ENCODE measurements at regions not wholly inside any gene's neighbourhood (a gene's known extent, or its start where the extent isn't known, plus 50 kb on each side); places are given as distances from the start of the nearest gene placed in this dataset.

DNA sequence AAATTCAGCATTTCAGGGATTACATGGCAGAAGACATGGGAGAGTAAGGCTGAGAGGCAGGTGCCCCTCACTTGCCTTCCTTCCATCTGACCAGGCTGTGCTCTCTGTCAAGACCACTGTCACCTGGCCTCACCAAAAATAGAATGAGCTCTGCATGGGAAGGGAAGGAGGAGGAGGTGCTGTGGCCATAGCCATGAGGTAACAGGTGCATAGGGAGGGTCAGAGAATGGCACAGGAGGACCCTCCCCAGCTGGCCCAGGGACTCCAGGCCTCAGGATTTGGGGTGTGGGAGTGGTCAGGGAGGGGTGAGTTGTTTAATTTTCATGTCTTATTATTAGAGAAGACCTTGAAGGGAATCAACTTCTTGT is 192.3 kb downstream of the FCRL5 start:
- Mint-ChIP-seq H3K4me3 (no peak overlapping the region), H3K36me3 (no peaks in the 10 kb centered on the region)

DNA sequence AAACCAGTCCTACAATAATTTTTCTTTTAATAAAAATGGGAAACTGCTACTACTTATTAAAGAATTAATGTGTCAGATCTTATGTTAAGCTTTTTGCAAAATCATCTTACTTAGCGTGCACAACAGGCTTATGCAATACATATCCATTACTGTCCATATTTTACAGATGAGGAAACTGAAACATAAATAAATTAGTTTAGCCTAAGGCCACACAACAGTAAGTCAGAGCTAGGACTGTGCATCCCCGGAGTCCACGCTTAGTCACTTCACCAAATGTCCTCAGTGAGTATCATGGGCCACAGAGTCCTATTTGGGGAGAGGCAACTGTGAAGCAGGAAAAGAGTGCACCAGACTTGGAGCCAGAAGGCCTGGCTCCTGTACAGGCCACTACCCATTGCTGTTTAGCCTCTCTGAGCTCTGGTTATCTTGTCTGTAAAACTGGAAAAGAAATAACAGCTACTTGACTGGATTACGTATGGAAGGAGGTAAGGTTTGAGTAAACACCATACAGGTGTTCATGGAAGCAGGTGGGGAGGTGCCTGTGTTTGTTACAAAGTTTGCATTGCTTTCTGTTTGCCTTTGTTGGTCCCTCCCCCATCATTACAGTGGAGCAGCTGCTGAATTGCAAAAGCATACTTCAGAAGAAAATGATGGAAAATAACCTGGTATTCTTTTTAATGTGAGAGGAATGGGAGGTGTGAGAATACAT is 192.8 kb downstream of the FCRL5 start:
- DNase-seq = no peak
- POLR2A ChIA-PET (ENCODE audit: partially characterized antibody) = no interaction called here
- CTCF ChIA-PET (ENCODE audit: partially characterized antibody) = no interaction called here
- no peak overlapping the region for H3K27ac Mint-ChIP-seq
- no peaks in the 10 kb centered on the region for H3K27me3 ChIP-seq (ENCODE audit: insufficient read depth, low read length)
- H3K4me3 Mint-ChIP-seq = no peak overlapping the region
- H3K9me3 ChIP-seq (ENCODE audit: control insufficient read depth in 1 of 2, low read length in 2 of 2) = no peaks in the 10 kb centered on the region
- no peaks in the 10 kb centered on the region for H3K4me1 ChIP-seq (ENCODE audit: insufficient read depth, low read length)
- intact Hi-C loops (cut with micrococcal nuclease) = no loop called here
- H3K4me3 ChIP-seq (ENCODE audit: low read length in 2 of 2) = no peak overlapping the region
- no peaks in the 10 kb centered on the region for H3K4me1 Mint-ChIP-seq
- H3K27ac ChIP-seq (ENCODE audit: low read depth, low read length) = no peak overlapping the region
- no peaks in the 10 kb centered on the region for H3K36me3 Mint-ChIP-seq
- peaks cover 4 to 6% of the 10 kb centered on the region in 2 donors for H3K27me3 Mint-ChIP-seq
- H3K36me3 ChIP-seq (ENCODE audit: insufficient read depth, low read length) = no peaks in the 10 kb centered on the region
- H3K9me3 Mint-ChIP-seq = no peaks in the 10 kb centered on the region

More for the DNA sequence above, 192.3 kb downstream of the FCRL5 start:
- Mint-ChIP-seq H3K9me3 (no peaks in the 10 kb centered on the region), H3K4me1 (no peaks in the 10 kb centered on the region), H3K27ac (no peak overlapping the region), H3K27me3 (peaks cover 4 to 6% of the 10 kb centered on the region in 2 donors)
- Histone ChIP-seq H3K9me3 (ENCODE audit: control insufficient read depth in 1 of 2, low read length in 2 of 2) (no peaks in the 10 kb centered on the region), H3K4me3 (ENCODE audit: low read length in 2 of 2) (no peak overlapping the region), H3K4me1 (ENCODE audit: insufficient read depth, low read length) (no peaks in the 10 kb centered on the region), H3K27me3 (ENCODE audit: insufficient read depth, low read length) (no peaks in the 10 kb centered on the region), H3K36me3 (ENCODE audit: insufficient read depth, low read length) (no peaks in the 10 kb centered on the region), H3K27ac (ENCODE audit: low read depth, low read length) (no peak overlapping the region)
- ChIA-PET CTCF (ENCODE audit: partially characterized antibody) (no interaction called here), POLR2A (ENCODE audit: partially characterized antibody) (no interaction called here)
- intact Hi-C loops (cut with micrococcal nuclease) = no loop called here
- no peak for DNase-seq

DNA sequence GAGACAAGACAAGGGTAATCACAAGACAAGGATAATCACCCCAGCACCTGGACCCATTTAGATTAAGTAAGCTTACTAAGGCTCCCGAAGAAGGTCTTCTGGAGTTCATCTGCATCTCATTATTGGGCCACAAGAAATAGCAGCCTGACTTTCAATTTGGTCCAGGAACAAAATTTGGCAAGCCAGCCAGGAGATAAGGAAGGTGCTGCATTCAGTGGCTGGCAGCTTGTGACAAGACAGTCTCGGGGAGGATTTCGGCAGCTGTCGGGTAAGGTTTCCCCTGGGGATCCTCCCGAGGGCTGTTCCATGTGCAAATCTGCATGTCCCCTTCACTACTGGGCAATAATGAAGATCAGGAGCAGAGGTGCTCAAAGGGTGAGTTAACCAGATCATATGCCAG is 195.2 kb downstream of the FCRL5 start:
- CTCF ChIA-PET (ENCODE audit: partially characterized antibody) = interaction anchor here (1.3 kb wide), 1 partner anchor 9 kb away, joined by 3 read pairs; no protein-coding TSS in a partner anchor
- Histone ChIP-seq H3K27me3 (ENCODE audit: insufficient read depth, low read length) (no peaks in the 10 kb centered on the region), H3K9me3 (ENCODE audit: control insufficient read depth in 1 of 2, low read length in 2 of 2) (no peaks in the 10 kb centered on the region), H3K4me3 (ENCODE audit: low read length in 2 of 2) (no peak overlapping the region), H3K4me1 (ENCODE audit: insufficient read depth, low read length) (no peaks in the 10 kb centered on the region), H3K27ac (ENCODE audit: low read depth, low read length) (no peak overlapping the region), H3K36me3 (ENCODE audit: insufficient read depth, low read length) (no peaks in the 10 kb centered on the region)
- DNase-seq = no peak
- intact Hi-C loops (cut with micrococcal nuclease) = no loop called here
- Mint-ChIP-seq H3K4me1 (no peaks in the 10 kb centered on the region), H3K4me3 (no peak overlapping the region), H3K27me3 (peaks cover 3 to 17% of the 10 kb centered on the region in 2 donors), H3K36me3 (no peaks in the 10 kb centered on the region), H3K9me3 (no peaks in the 10 kb centered on the region), H3K27ac (no peak overlapping the region)
- POLR2A ChIA-PET (ENCODE audit: partially characterized antibody) = no interaction called here

DNA sequence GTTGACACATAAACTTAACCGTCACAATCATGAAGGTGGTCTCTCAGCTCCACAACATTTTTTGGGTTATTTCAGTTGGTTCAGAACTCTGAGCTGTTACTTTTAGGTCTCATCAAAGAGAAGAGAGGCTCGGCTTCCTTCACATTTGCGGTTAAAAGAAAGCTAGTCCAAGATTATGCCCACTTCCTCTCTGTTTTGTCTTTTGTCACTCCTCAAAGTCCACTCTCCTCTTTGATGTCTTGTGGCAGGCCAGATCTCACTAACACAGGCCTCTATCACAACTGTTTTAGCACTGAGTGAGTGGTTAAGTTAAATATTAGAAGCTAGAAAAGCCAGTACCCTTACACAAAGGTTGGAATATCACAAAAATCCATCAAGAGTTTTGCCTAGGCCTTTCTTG is 195.7 kb downstream of the FCRL5 start:
- CTCF ChIA-PET (ENCODE audit: partially characterized antibody) = interaction anchor here (1.3 kb wide), 1 partner anchor 10 kb away, joined by 3 read pairs; no protein-coding TSS in a partner anchor
- intact Hi-C loops (cut with micrococcal nuclease) = no loop called here

DNA sequence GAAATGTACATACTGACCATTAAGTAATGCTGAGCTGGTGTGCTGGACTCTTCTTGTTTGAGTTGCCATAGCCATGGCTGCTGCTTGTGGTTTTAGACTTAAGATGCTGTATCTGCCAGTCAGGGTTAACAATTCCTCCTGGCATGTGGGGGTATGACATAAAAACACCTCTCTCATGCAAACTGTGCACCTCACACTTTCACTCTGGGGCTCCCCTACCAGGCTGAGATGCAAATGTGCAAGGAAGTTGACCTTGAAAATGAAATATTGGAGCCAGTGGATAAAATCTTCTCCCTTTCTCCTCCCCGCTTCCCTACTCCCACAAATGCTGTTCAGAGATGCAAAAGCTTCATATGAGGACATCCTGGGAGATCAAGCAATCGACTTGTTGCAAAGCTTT is 198.8 kb downstream of the FCRL5 start:
- no peak for DNase-seq
- Mint-ChIP-seq H3K36me3 (peaks cover 0 to 5% of the 10 kb centered on the region in 2 donors), H3K9me3 (peaks cover 0 to 6% (median 0%) of the 10 kb centered on the region in 8 donors), H3K4me1 (no peaks in the 10 kb centered on the region), H3K4me3 (no peak overlapping the region), H3K27ac (no peak overlapping the region), H3K27me3 (peaks cover 10 to 32% of the 10 kb centered on the region in 2 donors)
- no peaks in the 10 kb centered on the region for H3K4me1 ChIP-seq (ENCODE audit: insufficient read depth, low read length)
- CTCF ChIA-PET (ENCODE audit: partially characterized antibody) = no interaction called here
- intact Hi-C loops (cut with micrococcal nuclease) = no loop called here
- no peaks in the 10 kb centered on the region for H3K27me3 ChIP-seq (ENCODE audit: insufficient read depth, low read length)
- H3K36me3 ChIP-seq (ENCODE audit: insufficient read depth, low read length) = no peaks in the 10 kb centered on the region
- no peak overlapping the region for H3K27ac ChIP-seq (ENCODE audit: low read depth, low read length)
- H3K4me3 ChIP-seq (ENCODE audit: low read length in 2 of 2) = no peak overlapping the region
- POLR2A ChIA-PET (ENCODE audit: partially characterized antibody) = no interaction called here
- H3K9me3 ChIP-seq (ENCODE audit: control insufficient read depth in 1 of 2, low read length in 2 of 2) = no peaks in the 10 kb centered on the region

More for the DNA sequence above, 195.7 kb downstream of the FCRL5 start:
- Mint-ChIP-seq H3K27ac (no peak overlapping the region), H3K4me1 (no peaks in the 10 kb centered on the region), H3K36me3 (no peaks in the 10 kb centered on the region), H3K4me3 (no peak overlapping the region), H3K27me3 (peaks cover 5 to 20% of the 10 kb centered on the region in 2 donors), H3K9me3 (no peaks in the 10 kb centered on the region)
- POLR2A ChIA-PET (ENCODE audit: partially characterized antibody) = no interaction called here
- no peaks in the 10 kb centered on the region for H3K4me1 ChIP-seq (ENCODE audit: insufficient read depth, low read length)
- H3K9me3 ChIP-seq (ENCODE audit: control insufficient read depth in 1 of 2, low read length in 2 of 2) = no peaks in the 10 kb centered on the region
- no peaks in the 10 kb centered on the region for H3K27me3 ChIP-seq (ENCODE audit: insufficient read depth, low read length)
- H3K4me3 ChIP-seq (ENCODE audit: low read length in 2 of 2) = no peak overlapping the region
- no peak overlapping the region for H3K27ac ChIP-seq (ENCODE audit: low read depth, low read length)
- DNase-seq = no peak
- H3K36me3 ChIP-seq (ENCODE audit: insufficient read depth, low read length) = no peaks in the 10 kb centered on the region

DNA sequence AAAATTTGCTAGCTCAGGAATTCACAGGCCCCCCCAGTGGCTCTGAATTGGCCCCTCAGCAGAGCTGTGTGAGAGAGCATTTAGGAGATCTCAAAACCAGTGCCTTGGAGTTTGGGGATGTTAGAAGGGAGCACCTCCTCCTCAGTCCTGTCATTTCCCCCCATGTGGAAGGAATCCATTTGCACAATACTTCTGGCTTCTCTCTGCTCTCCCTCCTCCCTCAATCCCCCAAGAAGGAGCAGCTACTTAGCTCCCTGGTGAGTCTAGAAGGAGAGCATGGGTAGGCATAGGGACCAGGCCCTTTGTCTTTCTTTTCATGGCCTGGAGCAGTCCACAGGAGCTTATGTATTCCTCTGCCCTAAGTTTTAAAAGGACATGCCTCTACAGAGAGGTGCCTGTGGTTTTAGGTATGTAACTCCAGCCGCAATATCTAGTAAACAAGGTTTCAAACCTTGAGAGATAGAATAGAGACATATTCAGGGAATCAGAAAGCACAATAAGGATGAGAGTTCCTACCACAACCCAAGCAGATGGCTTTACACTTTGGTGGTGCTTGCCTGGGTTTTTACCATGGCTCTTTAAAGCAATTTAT is 199.4 kb downstream of the FCRL5 start:
- DNase-seq = no peak
- POLR2A ChIA-PET (ENCODE audit: partially characterized antibody) = no interaction called here
- H3K27ac ChIP-seq (ENCODE audit: low read depth, low read length) = no peak overlapping the region
- H3K4me3 ChIP-seq (ENCODE audit: low read length in 2 of 2) = no peak overlapping the region
- H3K9me3 ChIP-seq (ENCODE audit: control insufficient read depth in 1 of 2, low read length in 2 of 2) = no peaks in the 10 kb centered on the region
- H3K4me1 ChIP-seq (ENCODE audit: insufficient read depth, low read length) = no peaks in the 10 kb centered on the region
- no peak overlapping the region for H3K27ac Mint-ChIP-seq
- peaks cover 0 to 6% (median 0%) of the 10 kb centered on the region in 8 donors for H3K9me3 Mint-ChIP-seq
- H3K27me3 ChIP-seq (ENCODE audit: insufficient read depth, low read length) = no peaks in the 10 kb centered on the region
- CTCF ChIA-PET (ENCODE audit: partially characterized antibody) = no interaction called here
- intact Hi-C loops (cut with micrococcal nuclease) = no loop called here
- no peaks in the 10 kb centered on the region for H3K4me1 Mint-ChIP-seq
- H3K4me3 Mint-ChIP-seq = no peak overlapping the region
- peaks cover 10 to 33% of the 10 kb centered on the region in 2 donors for H3K27me3 Mint-ChIP-seq
- no peaks in the 10 kb centered on the region for H3K36me3 ChIP-seq (ENCODE audit: insufficient read depth, low read length)
- H3K36me3 Mint-ChIP-seq = peaks cover 0 to 5% of the 10 kb centered on the region in 2 donors

DNA sequence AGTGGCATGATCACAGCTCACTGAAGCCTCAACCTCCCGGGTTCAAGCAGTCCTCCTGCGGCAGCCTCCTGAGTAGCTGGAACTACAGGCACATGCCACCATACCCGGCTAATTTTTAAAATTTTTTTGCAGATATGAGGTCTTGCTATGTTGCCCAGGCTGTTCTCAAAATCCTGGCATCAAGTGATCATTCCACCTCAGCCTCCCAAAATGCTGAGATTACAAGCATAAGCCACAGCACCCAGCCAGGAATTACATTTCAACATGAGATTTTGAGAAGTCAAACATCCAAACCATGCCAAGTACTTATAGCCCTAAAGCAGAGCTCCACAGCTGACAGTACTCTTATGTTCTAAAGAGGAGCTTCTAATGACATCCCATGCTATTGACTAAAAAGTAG is 200.1 kb downstream of the FCRL5 start:
- H3K4me1 ChIP-seq (ENCODE audit: insufficient read depth, low read length) = no peaks in the 10 kb centered on the region
- H3K27me3 ChIP-seq (ENCODE audit: insufficient read depth, low read length) = no peaks in the 10 kb centered on the region
- H3K36me3 Mint-ChIP-seq = peaks cover 0 to 5% of the 10 kb centered on the region in 2 donors
- H3K4me3 ChIP-seq (ENCODE audit: low read length in 2 of 2) = no peak overlapping the region
- no peak overlapping the region for H3K4me3 Mint-ChIP-seq
- CTCF ChIA-PET (ENCODE audit: partially characterized antibody) = no interaction called here
- no peaks in the 10 kb centered on the region for H3K4me1 Mint-ChIP-seq
- POLR2A ChIA-PET (ENCODE audit: partially characterized antibody) = no interaction called here
- peaks cover 0 to 6% (median 0%) of the 10 kb centered on the region in 8 donors for H3K9me3 Mint-ChIP-seq
- H3K36me3 ChIP-seq (ENCODE audit: insufficient read depth, low read length) = no peaks in the 10 kb centered on the region
- DNase-seq = no peak
- intact Hi-C loops (cut with micrococcal nuclease) = no loop called here
- peaks cover 10 to 33% of the 10 kb centered on the region in 2 donors for H3K27me3 Mint-ChIP-seq
- H3K9me3 ChIP-seq (ENCODE audit: control insufficient read depth in 1 of 2, low read length in 2 of 2) = no peaks in the 10 kb centered on the region
- H3K27ac ChIP-seq (ENCODE audit: low read depth, low read length) = no peak overlapping the region
- H3K27ac Mint-ChIP-seq = no peak overlapping the region

Data from CD4-positive, alpha-beta memory T cell (primary cell).